HEK293 (cell line): ENCODE measurements at regions not wholly inside any gene's neighbourhood (a gene's known extent, or its start where the extent isn't known, plus 50 kb on each side); places are given as distances from the start of the nearest gene placed in this dataset.

Experiments used
- CTCF ChIA-PET: fragments of 350-600 bp; formaldehyde crosslinking; extraction: SDS; loops from one replicate; lab custom pipeline; 2021; ENCODE audit warnings: antibody characterized with exemption; lab: Yijun Ruan, JAX
- POLR2A ChIA-PET: fragments of 300-600 bp; formaldehyde crosslinking; extraction: SDS; loops from one replicate; lab custom pipeline; 2020; ENCODE audit warnings: antibody characterized with exemption, inconsistent platforms; lab: Yijun Ruan, JAX
- H3K27ac ChIP-seq: fragments of 200-500 bp; sonication (Bioruptor generic); 2 replicates; pipeline ENCODE4 v1.5.1; 2014; ENCODE audit warnings: low read depth, low read length, control low read depth, inconsistent platforms; ENCODE audit errors: extremely low read depth
- H3K36me3 ChIP-seq, 2 experiments: fragments of 200-500 bp in 1 of 2; sonication (Bioruptor generic) in 1 of 2; 1 replicate in 1 of 2; 2 replicates in 1 of 2; pipeline ENCODE4 v1.5.1; 2014 to 2017; ENCODE audit warnings: inconsistent platforms in 2 of 2, low read length in 2 of 2; ENCODE audit not compliant: control insufficient read depth in 2 of 2, insufficient read depth in 1 of 2
- H3K4me1 ChIP-seq: fragments of 200-500 bp; sonication (Bioruptor generic); 2 replicates; pipeline ENCODE4 v1.5.1; 2014; ENCODE audit warnings: mild to moderate bottlenecking, low read length, inconsistent platforms; ENCODE audit not compliant: control insufficient read depth, insufficient read depth
- H3K4me3 ChIP-seq: 2 replicates; pipeline ENCODE4 v1.5.1; 2011; ENCODE audit warnings: low read depth, mild to moderate bottlenecking, control low read depth, low read length, moderate library complexity
- H3K9me3 ChIP-seq: fragments of 200-500 bp; sonication (Bioruptor generic); 2 replicates; pipeline ENCODE4 v1.5.1; 2014; ENCODE audit warnings: low read depth, low read length, inconsistent platforms; ENCODE audit not compliant: control insufficient read depth, insufficient read depth
- FEZF1 ChIP-seq: fragments of 450-650 bp; formaldehyde crosslinking; IDR thresholded peaks from 2 replicates; pipeline ENCODE4 v1.5.1; 2016; ENCODE audit warnings: missing biosample characterization, missing genetic modification characterization
- GLIS1 ChIP-seq: fragments of 450-650 bp; formaldehyde crosslinking; IDR thresholded peaks from 2 replicates; pipeline ENCODE4 v1.5.1; 2016; ENCODE audit warnings: missing biosample characterization, missing genetic modification characterization
- KLF1 ChIP-seq: fragments of 450-650 bp; formaldehyde crosslinking; IDR thresholded peaks from 2 replicates; pipeline ENCODE4 v1.5.1; 2016; ENCODE audit warnings: missing biosample characterization, missing genetic modification characterization
- MEIS1 ChIP-seq: sonication (generic); formaldehyde crosslinking; IDR thresholded peaks from 2 replicates; pipeline ENCODE4 v1.8.1; 2022; ENCODE audit warnings: missing genetic modification reagents, mild to moderate bottlenecking, borderline replicate concordance
- MZF1 ChIP-seq: fragments of 450-650 bp; formaldehyde crosslinking; IDR thresholded peaks from 2 replicates; pipeline ENCODE4 v1.5.1; 2017; ENCODE audit warnings: missing biosample characterization, missing genetic modification characterization, borderline replicate concordance
- SP3 ChIP-seq: fragments of 450-650 bp; formaldehyde crosslinking; IDR thresholded peaks from 2 replicates; pipeline ENCODE4 v1.5.1; 2016; ENCODE audit warnings: missing biosample characterization, missing genetic modification characterization
- ZBTB20 ChIP-seq: fragments of 450-650 bp; formaldehyde crosslinking; IDR thresholded peaks from 2 replicates; pipeline ENCODE4 v1.5.1; 2016; ENCODE audit warnings: missing biosample characterization, missing genetic modification characterization
- ZNF112 ChIP-seq: fragments of 450-650 bp; formaldehyde crosslinking; IDR thresholded peaks from 2 replicates; pipeline ENCODE4 v1.5.0; 2017; ENCODE audit warnings: missing biosample characterization, missing genetic modification characterization
- ZNF221 ChIP-seq: fragments of 450-650 bp; formaldehyde crosslinking; IDR thresholded peaks from 2 replicates; pipeline ENCODE4 v1.5.1; 2017; ENCODE audit warnings: missing biosample characterization, missing genetic modification characterization, borderline replicate concordance
- ZNF350 ChIP-seq: fragments of 450-650 bp; formaldehyde crosslinking; IDR thresholded peaks from 2 replicates; pipeline ENCODE4 v1.5.0; 2017; ENCODE audit warnings: missing biosample characterization, mild to moderate bottlenecking, missing genetic modification characterization
- ZNF416 ChIP-seq: fragments of 450-650 bp; formaldehyde crosslinking; IDR thresholded peaks from 2 replicates; pipeline ENCODE4 v1.5.1; 2016; ENCODE audit warnings: missing biosample characterization, missing genetic modification characterization
- ZNF530 ChIP-seq: fragments of 450-650 bp; formaldehyde crosslinking; IDR thresholded peaks from 2 replicates; pipeline ENCODE4 v1.5.1; 2016; ENCODE audit warnings: low read depth, missing biosample characterization, missing genetic modification characterization
- ZNF548 ChIP-seq: fragments of 450-650 bp; formaldehyde crosslinking; IDR thresholded peaks from 2 replicates; pipeline ENCODE4 v1.5.1; 2016; ENCODE audit warnings: missing biosample characterization, missing genetic modification characterization
- ZNF561 ChIP-seq: fragments of 450-650 bp; IDR thresholded peaks from 2 replicates; pipeline ENCODE4 v1.5.1; 2018; ENCODE audit warnings: missing biosample characterization, missing genetic modification characterization, borderline replicate concordance
- ZNF585B ChIP-seq: fragments of 450-650 bp; formaldehyde crosslinking; IDR thresholded peaks from 2 replicates; pipeline ENCODE4 v1.5.1; 2016; ENCODE audit warnings: missing biosample characterization, missing genetic modification characterization
- ZNF610 ChIP-seq: fragments of 450-650 bp; formaldehyde crosslinking; IDR thresholded peaks from 2 replicates; pipeline ENCODE4 v1.5.1; 2016; ENCODE audit warnings: missing biosample characterization, missing genetic modification characterization, borderline replicate concordance
- ZNF623 ChIP-seq: fragments of 450-650 bp; formaldehyde crosslinking; IDR thresholded peaks from 2 replicates; pipeline ENCODE4 v1.5.1; 2016; ENCODE audit warnings: missing biosample characterization, missing genetic modification characterization
- ZNF654 ChIP-seq: fragments of 450-650 bp; formaldehyde crosslinking; IDR thresholded peaks from 2 replicates; pipeline ENCODE4 v1.5.1; 2016; ENCODE audit warnings: low read depth, missing biosample characterization, missing genetic modification characterization
- ZNF76 ChIP-seq: fragments of 450-650 bp; formaldehyde crosslinking; IDR thresholded peaks from 2 replicates; pipeline ENCODE4; 2016; ENCODE audit warnings: low read depth, missing biosample characterization, missing genetic modification characterization, borderline replicate concordance
- TF ChIP-seq, protein P1 (sequence below): IDR thresholded peaks from 2 replicates; pipeline ENCODE4 v1.6.1; 2011; ENCODE audit warnings: mild to moderate bottlenecking, low read depth, low read length, borderline replicate concordance
- TF ChIP-seq, protein P2 (sequence below): fragments of 450-650 bp; formaldehyde crosslinking; IDR thresholded peaks from 2 replicates; pipeline ENCODE4 v1.5.1; 2016; ENCODE audit warnings: missing biosample characterization, missing genetic modification characterization
- TF ChIP-seq, protein P3 (sequence below): fragments of 450-650 bp; formaldehyde crosslinking; optimal IDR thresholded peaks from 2 replicates; pipeline ENCODE3; 2016; ENCODE audit warnings: missing biosample characterization, mild to moderate bottlenecking, missing genetic modification characterization

- no peak overlapping the region for H3K4me3 ChIP-seq
- CTCF ChIA-PET: interaction anchor here (0.6 kb wide), 1 partner anchor 127 kb away, joined by 3 read pairs; no protein-coding TSS in a partner anchor
- H3K27ac ChIP-seq: no peak overlapping the region
- H3K36me3 ChIP-seq: no peaks in the 10 kb centered on the region
- TF ChIP-seq ZNF112 (tag by site-specific recombination) (no peak), ZNF548 (no peak), KLF1 (no peak), ZNF623 (tag by site-specific recombination) (no peak), ZBTB20 (tag by site-specific recombination) (no peak), FEZF1 (no peak), ZNF350 (tag by site-specific recombination) (no peak), ZNF530 (tag by site-specific recombination) (no peak)
- TF ChIP-seq, protein P1, sequence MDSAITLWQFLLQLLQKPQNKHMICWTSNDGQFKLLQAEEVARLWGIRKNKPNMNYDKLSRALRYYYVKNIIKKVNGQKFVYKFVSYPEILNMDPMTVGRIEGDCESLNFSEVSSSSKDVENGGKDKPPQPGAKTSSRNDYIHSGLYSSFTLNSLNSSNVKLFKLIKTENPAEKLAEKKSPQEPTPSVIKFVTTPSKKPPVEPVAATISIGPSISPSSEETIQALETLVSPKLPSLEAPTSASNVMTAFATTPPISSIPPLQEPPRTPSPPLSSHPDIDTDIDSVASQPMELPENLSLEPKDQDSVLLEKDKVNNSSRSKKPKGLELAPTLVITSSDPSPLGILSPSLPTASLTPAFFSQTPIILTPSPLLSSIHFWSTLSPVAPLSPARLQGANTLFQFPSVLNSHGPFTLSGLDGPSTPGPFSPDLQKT: no peak
- TF ChIP-seq, protein P2, sequence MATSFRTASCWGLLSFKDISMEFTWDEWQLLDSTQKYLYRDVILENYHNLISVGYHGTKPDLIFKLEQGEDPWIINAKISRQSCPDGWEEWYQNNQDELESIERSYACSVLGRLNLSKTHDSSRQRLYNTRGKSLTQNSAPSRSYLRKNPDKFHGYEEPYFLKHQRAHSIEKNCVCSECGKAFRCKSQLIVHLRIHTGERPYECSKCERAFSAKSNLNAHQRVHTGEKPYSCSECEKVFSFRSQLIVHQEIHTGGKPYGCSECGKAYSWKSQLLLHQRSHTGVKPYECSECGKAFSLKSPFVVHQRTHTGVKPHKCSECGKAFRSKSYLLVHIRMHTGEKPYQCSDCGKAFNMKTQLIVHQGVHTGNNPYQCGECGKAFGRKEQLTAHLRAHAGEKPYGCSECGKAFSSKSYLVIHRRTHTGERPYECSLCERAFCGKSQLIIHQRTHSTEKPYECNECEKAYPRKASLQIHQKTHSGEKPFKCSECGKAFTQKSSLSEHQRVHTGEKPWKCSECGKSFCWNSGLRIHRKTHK: no peak
- no peaks in the 10 kb centered on the region for H3K4me1 ChIP-seq
- H3K9me3 ChIP-seq: no peaks in the 10 kb centered on the region
- POLR2A ChIA-PET: no interaction called here
Measured at GRCh38 chr13:112233256-112233655, 142.9 kb upstream of the SPACA7 start.

- Histone ChIP-seq H3K4me3 (no peak overlapping the region), H3K4me1 (no peaks in the 10 kb centered on the region), H3K27ac (no peak overlapping the region), H3K9me3 (no peaks in the 10 kb centered on the region), H3K36me3 (no peaks in the 10 kb centered on the region)
- TF ChIP-seq ZNF585B: no peak
- TF ChIP-seq ZNF610: no peak
- no peak for TF ChIP-seq ZNF654 (tag by site-specific recombination)
- TF ChIP-seq ZNF416: no peak
- TF ChIP-seq ZNF561 (tag by site-specific recombination): no peak
- no peak for TF ChIP-seq ZNF76 (tag by site-specific recombination)
- no peak for TF ChIP-seq MEIS1
- TF ChIP-seq MZF1 (tag by site-specific recombination): no peak
- TF ChIP-seq ZNF221 (tag by site-specific recombination): no peak
- TF ChIP-seq, protein P3, sequence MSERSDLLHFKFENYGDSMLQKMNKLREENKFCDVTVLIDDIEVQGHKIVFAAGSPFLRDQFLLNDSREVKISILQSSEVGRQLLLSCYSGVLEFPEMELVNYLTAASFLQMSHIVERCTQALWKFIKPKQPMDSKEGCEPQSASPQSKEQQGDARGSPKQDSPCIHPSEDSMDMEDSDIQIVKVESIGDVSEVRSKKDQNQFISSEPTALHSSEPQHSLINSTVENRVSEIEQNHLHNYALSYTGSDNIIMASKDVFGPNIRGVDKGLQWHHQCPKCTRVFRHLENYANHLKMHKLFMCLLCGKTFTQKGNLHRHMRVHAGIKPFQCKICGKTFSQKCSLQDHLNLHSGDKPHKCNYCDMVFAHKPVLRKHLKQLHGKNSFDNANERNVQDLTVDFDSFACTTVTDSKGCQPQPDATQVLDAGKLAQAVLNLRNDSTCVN (tag by site-specific recombination): no peak
- no peak for TF ChIP-seq GLIS1
- TF ChIP-seq SP3 (tag by site-specific recombination): no peak
- CTCF ChIA-PET: interaction anchor here (0.6 kb wide), 1 partner anchor 127 kb away, joined by 3 read pairs; no protein-coding TSS in a partner anchor
- POLR2A ChIA-PET: no interaction called here
Measured at GRCh38 chr13:112233716-112234115, 142.4 kb upstream of the SPACA7 start.
